Duodenal mucosa (tissue), 2 donors: ENCODE measurements at regions not wholly inside any gene's neighbourhood (a gene's known extent, or its start where the extent isn't known, plus 50 kb on each side); places are given as distances from the start of the nearest gene placed in this dataset.

ENCODE experiments used
- H3K27ac ChIP-seq: one replicate; pipeline ENCODE4 v1.7.0; 2013; ENCODE audit warnings: low read depth, low read length
- H3K27me3 ChIP-seq, 2 donors: one replicate each; pipeline ENCODE4 v1.7.0; 2013; ENCODE audit warnings: low read length in 2 of 2, control low read depth in 1 of 2; ENCODE audit not compliant: insufficient read depth in 2 of 2, control insufficient read depth in 1 of 2
- H3K36me3 ChIP-seq, 2 donors: one replicate each; pipeline ENCODE4 v1.7.0; 2013; ENCODE audit warnings: low read length in 2 of 2, control low read depth in 1 of 2; ENCODE audit not compliant: insufficient read depth in 2 of 2, control insufficient read depth in 1 of 2
- H3K4me1 ChIP-seq, 2 donors: one replicate each; pipeline ENCODE4 v1.7.0; 2013; ENCODE audit warnings: low read length in 2 of 2, control low read depth in 1 of 2; ENCODE audit not compliant: insufficient read depth in 2 of 2, control insufficient read depth in 1 of 2
- H3K4me3 ChIP-seq, 2 donors: one replicate each; pipeline ENCODE4 v1.7.0; 2013; ENCODE audit warnings: low read length in 2 of 2, low read depth in 1 of 2
- H3K9ac ChIP-seq, 2 donors: one replicate each; pipeline ENCODE4 v1.7.0; 2013; ENCODE audit warnings: low read length in 2 of 2, low read depth in 1 of 2
- H3K9me3 ChIP-seq, 2 donors: one replicate each; pipeline ENCODE4 v1.7.0; 2013; ENCODE audit warnings: low read length in 2 of 2, control low read depth in 1 of 2; ENCODE audit not compliant: control insufficient read depth in 1 of 2

GRCh38 chr11:45035413-45035812 lies 84.7 kb upstream of the TP53I11 start:
- H3K9ac ChIP-seq, result no peak overlapping the region
- H3K27ac ChIP-seq, result no peak overlapping the region
- H3K36me3 ChIP-seq, result no peaks in the 10 kb centered on the region
- H3K9me3 ChIP-seq, result peaks cover 0 to 10% of the 10 kb centered on the region in 2 donors
- no peak overlapping the region for H3K4me3 ChIP-seq
- H3K27me3 ChIP-seq, result no peaks in the 10 kb centered on the region
- no peaks in the 10 kb centered on the region for H3K4me1 ChIP-seq

DNA sequence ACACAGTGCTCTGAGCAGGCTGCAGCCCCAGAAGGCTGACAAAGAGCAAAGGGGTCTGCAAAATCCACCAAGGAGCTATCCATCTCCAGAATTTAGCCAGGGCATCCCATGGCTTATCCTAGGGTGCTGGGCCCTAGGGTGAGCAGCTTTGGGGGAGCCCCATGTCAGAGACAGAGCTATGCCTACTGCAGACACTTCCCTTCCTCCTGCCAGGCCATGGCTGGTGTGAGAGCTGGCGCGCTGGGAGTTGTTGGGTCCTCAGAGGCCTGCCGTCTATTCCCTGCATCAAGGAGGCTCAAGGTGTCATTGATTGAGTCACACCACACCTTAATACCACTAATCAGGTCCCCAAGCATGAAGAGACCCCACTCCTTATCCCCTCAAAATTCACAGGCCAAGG lies 85.3 kb upstream of the TP53I11 start:
- Histone ChIP-seq H3K9me3 (peaks cover 0 to 10% of the 10 kb centered on the region in 2 donors), H3K27ac (no peak overlapping the region), H3K4me1 (no peaks in the 10 kb centered on the region), H3K27me3 (no peaks in the 10 kb centered on the region), H3K36me3 (no peaks in the 10 kb centered on the region), H3K4me3 (no peak overlapping the region), H3K9ac (no peak overlapping the region)

DNA sequence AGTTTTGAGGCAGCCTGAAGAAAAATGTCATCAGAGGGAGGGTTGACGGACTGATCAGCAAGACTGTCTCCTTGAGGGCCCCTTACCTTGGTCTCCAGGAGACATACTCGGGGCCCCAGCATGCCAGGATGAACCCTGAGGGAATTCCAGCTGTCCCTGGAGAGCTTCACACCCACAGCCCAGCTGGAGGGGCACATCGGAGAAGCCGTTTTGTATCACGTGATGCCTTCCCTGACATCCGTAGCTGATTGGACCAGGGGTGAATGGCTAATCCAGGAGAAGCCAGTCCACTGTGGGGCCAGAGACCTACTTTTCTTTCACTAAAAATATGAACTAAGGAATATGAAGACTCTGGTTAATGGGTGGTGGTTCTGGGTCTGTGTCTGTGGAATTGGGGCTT lies 86.0 kb upstream of the TP53I11 start:
- H3K27ac ChIP-seq, result no peak overlapping the region
- H3K9ac ChIP-seq, result no peak overlapping the region
- H3K9me3 ChIP-seq, result peaks cover 0 to 10% of the 10 kb centered on the region in 2 donors
- no peak overlapping the region for H3K4me3 ChIP-seq
- H3K27me3 ChIP-seq, result no peaks in the 10 kb centered on the region
- no peaks in the 10 kb centered on the region for H3K4me1 ChIP-seq
- H3K36me3 ChIP-seq, result no peaks in the 10 kb centered on the region

DNA sequence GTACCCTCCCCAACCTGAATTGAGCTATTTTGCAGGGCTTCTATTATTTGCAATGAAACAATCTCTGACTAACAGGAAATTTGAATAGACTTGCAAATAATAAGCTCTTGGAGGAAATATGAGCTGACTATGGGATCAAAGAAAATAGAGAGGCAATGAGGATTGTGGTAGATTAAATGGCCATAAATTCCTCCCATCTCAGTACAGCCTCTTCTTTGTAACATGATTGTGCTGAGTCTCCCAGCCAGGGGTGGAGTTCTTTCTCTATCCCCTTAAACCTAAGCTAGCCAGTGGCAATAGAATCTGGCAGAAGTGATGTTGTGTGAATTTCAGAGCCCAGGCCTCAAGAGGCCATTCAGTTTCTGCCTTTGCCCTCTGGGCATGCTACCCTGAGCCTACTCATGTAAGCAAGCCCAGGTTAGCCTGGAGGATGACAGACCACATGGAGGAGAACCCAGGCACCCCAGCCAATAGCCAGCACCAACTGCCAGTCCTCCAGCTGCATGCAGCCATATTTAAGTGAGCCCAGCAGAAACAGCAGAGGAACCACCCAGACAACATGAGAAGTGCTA lies 86.8 kb upstream of the TP53I11 start:
- Histone ChIP-seq H3K36me3 (no peaks in the 10 kb centered on the region), H3K27ac (no peak overlapping the region), H3K4me3 (no peak overlapping the region), H3K27me3 (no peaks in the 10 kb centered on the region), H3K4me1 (no peaks in the 10 kb centered on the region), H3K9ac (no peak overlapping the region), H3K9me3 (peaks cover 0 to 10% of the 10 kb centered on the region in 2 donors)

GRCh38 chr11:45038923-45039322 lies 88.2 kb upstream of the TP53I11 start:
- H3K36me3 ChIP-seq, result no peaks in the 10 kb centered on the region
- H3K4me3 ChIP-seq, result no peak overlapping the region
- H3K27me3 ChIP-seq, result no peaks in the 10 kb centered on the region
- H3K4me1 ChIP-seq, result no peaks in the 10 kb centered on the region
- H3K9me3 ChIP-seq, result peaks cover 0 to 10% of the 10 kb centered on the region in 2 donors
- no peak overlapping the region for H3K9ac ChIP-seq
- no peak overlapping the region for H3K27ac ChIP-seq

- Histone ChIP-seq H3K9ac (no peak overlapping the region), H3K4me1 (peaks cover under 1 to 6% of the 10 kb centered on the region in 2 donors), H3K4me3 (no peak overlapping the region), H3K36me3 (no peaks in the 10 kb centered on the region), H3K27me3 (no peaks in the 10 kb centered on the region), H3K9me3 (peaks cover 0 to 10% of the 10 kb centered on the region in 2 donors), H3K27ac (no peak overlapping the region)
Observed at GRCh38 chr11:45041596-45041995, 90.9 kb upstream of the TP53I11 start.

GRCh38 chr11:45042560-45042959 lies 91.9 kb upstream of the TP53I11 start:
- H3K4me1 ChIP-seq, result peaks cover 5 to 7% of the 10 kb centered on the region in 2 donors
- no peaks in the 10 kb centered on the region for H3K27me3 ChIP-seq
- no peaks in the 10 kb centered on the region for H3K36me3 ChIP-seq
- no peak overlapping the region for H3K4me3 ChIP-seq
- no peak overlapping the region for H3K9ac ChIP-seq
- peaks cover 0 to 10% of the 10 kb centered on the region in 2 donors for H3K9me3 ChIP-seq
- H3K27ac ChIP-seq, result no peak overlapping the region

DNA sequence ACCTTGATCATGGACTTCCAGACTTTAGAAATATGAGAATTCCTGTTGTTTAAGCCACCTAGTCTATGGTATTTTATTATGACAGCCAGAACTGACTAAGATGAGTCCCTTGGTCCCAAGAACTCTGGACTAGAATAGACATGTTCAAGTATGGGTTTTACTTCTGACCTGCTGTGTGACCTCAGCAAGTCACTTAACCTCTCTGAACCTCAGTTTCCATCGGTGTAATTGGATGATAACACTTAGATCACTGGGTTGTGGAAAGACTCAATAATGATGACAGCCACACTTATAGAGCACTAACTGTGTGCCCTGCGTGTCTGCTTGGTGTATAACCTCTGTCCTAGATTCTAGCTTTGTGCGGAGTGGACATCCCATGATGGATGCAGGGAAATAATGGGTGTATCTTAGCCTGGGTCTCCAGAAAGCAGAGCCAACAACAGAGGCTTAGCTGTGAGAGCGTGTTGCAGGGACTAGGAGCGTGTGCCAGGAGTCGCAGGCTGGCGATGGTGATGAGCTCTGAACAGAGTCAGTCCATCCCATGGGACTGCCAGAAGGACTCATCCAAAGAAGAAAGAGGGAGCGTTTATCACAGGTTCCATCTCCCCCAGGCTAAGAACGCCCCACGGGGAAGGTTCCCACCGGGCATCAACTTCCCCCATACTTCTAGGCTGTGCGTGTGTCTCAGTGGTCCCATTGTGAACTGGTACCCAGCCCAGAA lies 93.2 kb upstream of the TP53I11 start:
- H3K9me3 ChIP-seq, result peaks cover 0 to 9% of the 10 kb centered on the region in 2 donors
- no peak overlapping the region for H3K27ac ChIP-seq
- H3K9ac ChIP-seq, result no peak overlapping the region
- H3K4me3 ChIP-seq, result no peak overlapping the region
- H3K27me3 ChIP-seq, result no peaks in the 10 kb centered on the region
- H3K36me3 ChIP-seq, result no peaks in the 10 kb centered on the region
- H3K4me1 ChIP-seq, result peaks cover 5 to 7% of the 10 kb centered on the region in 2 donors

DNA sequence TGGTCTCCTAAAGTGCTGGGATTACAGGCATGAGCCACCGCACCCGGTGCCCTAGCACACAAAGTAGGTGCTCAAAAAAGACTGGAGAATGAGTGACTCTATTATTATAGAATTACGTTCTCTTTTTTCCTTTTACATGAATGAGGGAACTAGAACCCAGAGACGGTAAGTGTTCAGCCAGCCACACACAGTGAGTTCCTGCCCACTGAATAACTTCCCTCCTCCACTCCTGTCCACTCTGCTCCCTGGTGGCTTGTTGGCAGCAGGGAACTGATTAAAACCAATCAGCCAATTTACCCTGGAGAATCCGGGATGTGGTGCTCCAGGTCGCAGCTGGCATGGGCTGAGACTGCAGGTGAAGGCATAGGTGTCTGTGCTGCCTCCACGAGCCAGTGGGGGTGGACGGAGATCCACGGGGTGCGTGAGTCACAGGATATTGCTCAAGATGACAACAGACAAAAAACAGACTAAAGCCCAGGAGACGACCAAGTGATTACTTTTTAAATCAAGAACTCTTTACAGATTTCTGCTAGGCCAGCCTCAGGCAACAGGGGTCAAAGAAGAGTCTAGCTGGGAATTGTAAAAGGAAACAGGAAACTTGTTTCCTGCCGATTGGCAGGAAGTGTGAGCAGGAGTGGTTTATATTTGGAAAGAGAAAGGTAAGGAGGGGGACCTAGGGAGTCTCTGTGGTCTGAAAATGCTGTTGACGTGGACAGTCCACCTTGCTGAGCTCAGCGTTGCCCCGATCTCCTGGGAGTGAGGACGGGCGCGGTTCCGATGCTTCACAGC lies 95.2 kb upstream of the TP53I11 start:
- no peak overlapping the region for H3K9ac ChIP-seq
- H3K27ac ChIP-seq, result peak overlapping the region; percentile 34
- no peaks in the 10 kb centered on the region for H3K27me3 ChIP-seq
- H3K4me3 ChIP-seq, result no peak overlapping the region
- H3K9me3 ChIP-seq, result no peaks in the 10 kb centered on the region
- no peaks in the 10 kb centered on the region for H3K36me3 ChIP-seq
- H3K4me1 ChIP-seq, result peaks cover 7 to 8% of the 10 kb centered on the region in 2 donors

- Histone ChIP-seq H3K9me3 (no peaks in the 10 kb centered on the region), H3K36me3 (no peaks in the 10 kb centered on the region), H3K4me3 (no peak overlapping the region), H3K27ac (no peak overlapping the region), H3K27me3 (no peaks in the 10 kb centered on the region), H3K4me1 (peaks cover 7 to 8% of the 10 kb centered on the region in 2 donors), H3K9ac (no peak overlapping the region)
Observed at GRCh38 chr11:45048313-45048841, 97.7 kb upstream of the TP53I11 start.
